ENCODE measurements at regions not wholly inside any gene's neighbourhood (a gene's known extent, or its start where the extent isn't known, plus 50 kb on each side); places are given as distances from the start of the nearest gene placed in this dataset.

GRCh38 chr16:72410492-72410891 lies 238.5 kb upstream of the PMFBP1 start:
- TF ChIP-seq CTCF (IDR thresholded peaks at IDR 0.05) (no peak), POLR2A (IDR thresholded peaks at IDR 0.05) (no peak), EP300 (IDR thresholded peaks at IDR 0.05) (no peak), POLR2AphosphoS5 (IDR thresholded peaks at IDR 0.05) (no peak)

All from upper lobe of left lung (tissue), 4 donors.